ENCODE measurements at regions not wholly inside any gene's neighbourhood (a gene's known extent, or its start where the extent isn't known, plus 50 kb on each side); places are given as distances from the start of the nearest gene placed in this dataset.

- no peak for DNase-seq
Observed at GRCh38 chr2:82839036-82839435, 1620.0 kb downstream of the SUCLG1 start.

GRCh38 chr2:82837588-82838304 is 1621.3 kb downstream of the SUCLG1 start:
- DNase-seq, result no peak

GRCh38 chr2:82834893-82835292 is 1624.2 kb downstream of the SUCLG1 start:
- no peak for DNase-seq

GRCh38 chr2:82827426-82827825 is 1631.7 kb downstream of the SUCLG1 start:
- DNase-seq, result no peak

- no peak for DNase-seq
Observed at GRCh38 chr2:82826437-82826836, 1632.6 kb downstream of the SUCLG1 start.

- no peak for DNase-seq
Observed at GRCh38 chr2:82825410-82826090, 1633.5 kb downstream of the SUCLG1 start.

- DNase-seq, result no peak
Observed at GRCh38 chr2:82823892-82824291, 1635.2 kb downstream of the SUCLG1 start.

- DNase-seq, result no peak
Observed at GRCh38 chr2:82819951-82820350, 1639.1 kb downstream of the SUCLG1 start.

- DNase-seq, result no peak
Observed at GRCh38 chr2:82814146-82814545, 1644.9 kb downstream of the SUCLG1 start.

GRCh38 chr2:82811946-82812345 is 1647.1 kb downstream of the SUCLG1 start:
- DNase-seq, result no peak

- no peak for DNase-seq
Observed at GRCh38 chr2:82803307-82803706, 1655.8 kb downstream of the SUCLG1 start.

GRCh38 chr2:82797469-82797868 is 1661.6 kb downstream of the SUCLG1 start:
- DNase-seq, result no peak

- DNase-seq, result no peak
Observed at GRCh38 chr2:82796132-82796531, 1662.9 kb downstream of the SUCLG1 start.

- DNase-seq, result no peak
Observed at GRCh38 chr2:82795446-82795845, 1663.6 kb downstream of the SUCLG1 start.

- no peak for DNase-seq
Observed at GRCh38 chr2:82793711-82794435, 1665.2 kb downstream of the SUCLG1 start.

- DNase-seq, result no peak
Observed at GRCh38 chr2:82792316-82792715, 1666.8 kb downstream of the SUCLG1 start.

GRCh38 chr2:82790206-82791021 is 1668.7 kb downstream of the SUCLG1 start:
- peak; percentile 59 to 62 for DNase-seq

GRCh38 chr2:82789851-82790205 is 1669.3 kb downstream of the SUCLG1 start:
- no peak for DNase-seq

- DNase-seq, result no peak
Observed at GRCh38 chr2:82781176-82781915, 1677.7 kb downstream of the SUCLG1 start.

GRCh38 chr2:82780050-82780449 is 1679.0 kb downstream of the SUCLG1 start:
- DNase-seq, result no peak

GRCh38 chr2:82752396-82752795 is 1706.7 kb downstream of the SUCLG1 start:
- DNase-seq, result no peak

- no peak for DNase-seq
Observed at GRCh38 chr2:82748653-82749052, 1710.4 kb downstream of the SUCLG1 start.

Data from SHP77 (cell line).